ENCODE measurements at regions not wholly inside any gene's neighbourhood (a gene's known extent, or its start where the extent isn't known, plus 50 kb on each side); places are given as distances from the start of the nearest gene placed in this dataset.

GRCh38 chr3:162897291-162897690, 1400.7 kb downstream of the OTOL1 start (continued):
- TF ChIP-seq ZBTB33 (IDR thresholded peaks at IDR 0.05; ENCODE audit: borderline replicate concordance, low read depth) = no peak
- TF ChIP-seq, protein P1, sequence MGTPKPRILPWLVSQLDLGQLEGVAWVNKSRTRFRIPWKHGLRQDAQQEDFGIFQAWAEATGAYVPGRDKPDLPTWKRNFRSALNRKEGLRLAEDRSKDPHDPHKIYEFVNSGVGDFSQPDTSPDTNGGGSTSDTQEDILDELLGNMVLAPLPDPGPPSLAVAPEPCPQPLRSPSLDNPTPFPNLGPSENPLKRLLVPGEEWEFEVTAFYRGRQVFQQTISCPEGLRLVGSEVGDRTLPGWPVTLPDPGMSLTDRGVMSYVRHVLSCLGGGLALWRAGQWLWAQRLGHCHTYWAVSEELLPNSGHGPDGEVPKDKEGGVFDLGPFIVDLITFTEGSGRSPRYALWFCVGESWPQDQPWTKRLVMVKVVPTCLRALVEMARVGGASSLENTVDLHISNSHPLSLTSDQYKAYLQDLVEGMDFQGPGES (IDR thresholded peaks at IDR 0.05; ENCODE audit: low read depth, low read length) = no peak
- no peak for TF ChIP-seq GABPA (IDR thresholded peaks at IDR 0.05; ENCODE audit: low read depth)
- no peak for TF ChIP-seq SIN3A (IDR thresholded peaks at IDR 0.05; ENCODE audit: borderline replicate concordance, low read depth, low read length)
- TF ChIP-seq YY1 (IDR thresholded peaks at IDR 0.05; ENCODE audit: low read depth) = no peak
- no peak for TF ChIP-seq MXI1 (IDR thresholded peaks at IDR 0.05; ENCODE audit: low read depth, low read length)
- TF ChIP-seq TCF12 (IDR thresholded peaks at IDR 0.05) = no peak
- no peak for TF ChIP-seq TAF1 (IDR thresholded peaks at IDR 0.05; ENCODE audit: borderline replicate concordance, low read depth, low read length)
- TF ChIP-seq GATA2 (CRISPR knock-in tag; IDR thresholded peaks at IDR 0.05) = no peak
- TF ChIP-seq SMC3 (IDR thresholded peaks at IDR 0.05; ENCODE audit: low read depth, low read length) = no peak

DNA sequence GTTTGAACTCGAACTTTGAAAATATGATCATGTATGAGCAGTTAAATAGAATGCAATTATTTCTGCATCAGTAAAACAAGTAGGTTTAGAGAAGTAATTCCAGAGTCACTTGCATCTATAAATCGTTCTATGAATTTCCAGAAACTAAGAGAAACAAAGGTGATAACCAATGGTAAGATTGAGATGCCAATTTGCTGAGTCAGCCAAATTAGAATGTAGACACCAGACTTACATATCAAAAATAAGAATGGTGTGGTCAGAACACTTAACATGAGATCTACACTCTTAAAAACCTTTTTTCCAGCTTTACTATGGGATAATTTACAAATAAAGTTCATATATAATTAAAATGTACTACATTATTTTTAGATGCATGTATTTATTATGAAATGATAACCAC, 1435.9 kb downstream of the OTOL1 start:
- Histone ChIP-seq H2AFZ (ENCODE audit: low read depth) (no peak overlapping the region), H3K36me3 (replicated peaks in 1 of 2; ENCODE audit: control insufficient read depth in 1 of 2, insufficient read depth in 2 of 2, low read length in 1 of 2) (no peaks in the 10 kb centered on the region), H3K79me2 (ENCODE audit: insufficient read depth) (no peaks in the 10 kb centered on the region), H3K9ac (no peak overlapping the region), H4K20me1 (ENCODE audit: insufficient read depth) (no peaks in the 10 kb centered on the region), H3K4me2 (no peak overlapping the region), H3F3A (replicated peaks; ENCODE audit: insufficient read depth) (no peaks in the 10 kb centered on the region), H3K4me1 (ENCODE audit: control insufficient read depth in 1 of 2, insufficient read depth in 2 of 2, low read depth in 1 of 2, low read length in 1 of 2) (no peaks in the 10 kb centered on the region; a peak in 1 of 4 replicates), H3K4me3 (ENCODE audit: low read depth in 2 of 2, low read length in 1 of 2) (no peak overlapping the region), H3K27me3 (ENCODE audit: insufficient read depth) (no peaks in the 10 kb centered on the region), H3K9me3 (no peaks in the 10 kb centered on the region), H3K9me2 (no peaks in the 10 kb centered on the region), H3K27ac (ENCODE audit: low read depth in 2 of 2, low read length in 1 of 2) (no peak overlapping the region)
- CTCF ChIA-PET = no interaction called here
- DNase-seq = no peak
- TF ChIP-seq TAF1 (IDR thresholded peaks at IDR 0.05; ENCODE audit: borderline replicate concordance, low read depth, low read length) (no peak), TEAD4 (IDR thresholded peaks at IDR 0.05; ENCODE audit: borderline replicate concordance, insufficient read depth) (no peak), USF2 (IDR thresholded peaks at IDR 0.05; ENCODE audit: borderline replicate concordance, low read depth, low read length) (no peak), EZH2phosphoT487 (IDR thresholded peaks at IDR 0.05; ENCODE audit: borderline replicate concordance, low read depth) (no peak), YY1 (IDR thresholded peaks at IDR 0.05; ENCODE audit: low read depth) (no peak), RCOR1 (IDR thresholded peaks at IDR 0.05; ENCODE audit: low read length) (no peak), MAX (IDR thresholded peaks at IDR 0.05; ENCODE audit: low read depth) (no peak), PBX3 (IDR thresholded peaks at IDR 0.05) (no peak)
- POLR2A ChIA-PET = no interaction called here
- 39% methylated on average over 2 of the region's 2 CpGs for WGBS (ENCODE audit: low lambda C conversion rate)
